Fibroblast of mammary gland (primary cell): ENCODE measurements at regions not wholly inside any gene's neighbourhood (a gene's known extent, or its start where the extent isn't known, plus 50 kb on each side); places are given as distances from the start of the nearest gene placed in this dataset.

Source experiments
- DNase-seq: peaks from one replicate; pipeline ENCODE4 v3.0.0-alpha.2; 2010; ENCODE audit warnings: low read depth
- H3K4me3 ChIP-seq: 2 replicates; pipeline ENCODE4 v1.5.1; 2011; ENCODE audit warnings: low read depth, mild to moderate bottlenecking, low read length, moderate library complexity; ENCODE audit not compliant: control insufficient read depth
- CTCF ChIP-seq: conservative IDR thresholded peaks from 2 replicates; pipeline ENCODE4 v1.5.1; 2011; ENCODE audit warnings: low read depth, low read length, inconsistent platforms; ENCODE audit not compliant: control insufficient read depth, insufficient read depth

GRCh38 chr6:164211254-164211653, 796.7 kb downstream of the QKI start:
- no peak for DNase-seq
- TF ChIP-seq CTCF: no peak
- no peak overlapping the region for H3K4me3 ChIP-seq

- no peak for DNase-seq
- TF ChIP-seq CTCF: no peak
- H3K4me3 ChIP-seq: no peak overlapping the region
These were observed 796.3 kb downstream of the QKI start for GRCh38 chr6:164210783-164211182.

- no peak overlapping the region for H3K4me3 ChIP-seq
- no peak for DNase-seq
- TF ChIP-seq CTCF: no peak
These were observed 795.8 kb downstream of the QKI start for GRCh38 chr6:164210323-164210722.

- TF ChIP-seq CTCF: no peak
- no peak overlapping the region for H3K4me3 ChIP-seq
- no peak for DNase-seq
These were observed 793.9 kb downstream of the QKI start for GRCh38 chr6:164208371-164208770.

- peak; percentile 15 for DNase-seq
- H3K4me3 ChIP-seq: no peak overlapping the region
- no peak for TF ChIP-seq CTCF
These were observed 792.4 kb downstream of the QKI start for GRCh38 chr6:164206807-164207423.

GRCh38 chr6:164200071-164200470, 785.6 kb downstream of the QKI start:
- H3K4me3 ChIP-seq: no peak overlapping the region
- TF ChIP-seq CTCF: no peak
- peak; percentile 21 for DNase-seq

- H3K4me3 ChIP-seq: no peak overlapping the region
- DNase-seq: no peak
- TF ChIP-seq CTCF: no peak
These were observed 781.4 kb downstream of the QKI start for GRCh38 chr6:164195942-164196281.
